ENCODE measurements at regions not wholly inside any gene's neighbourhood (a gene's known extent, or its start where the extent isn't known, plus 50 kb on each side); places are given as distances from the start of the nearest gene placed in this dataset.

GRCh38 chr18:60649842-60650536 lies 277.4 kb upstream of the MC4R start:
- no peaks in the 10 kb centered on the region for H3K36me3 ChIP-seq (ENCODE audit: control insufficient read depth, insufficient read depth, low read length)
- H3K9me3 ChIP-seq (ENCODE audit: control insufficient read depth, insufficient read depth, low read length) = no peaks in the 10 kb centered on the region
- no peak overlapping the region for H3K27ac ChIP-seq (ENCODE audit: low read length)
- no peaks in the 10 kb centered on the region for H3K27me3 Mint-ChIP-seq (ENCODE audit: low read depth in 2 of 2)
- H3K4me3 Mint-ChIP-seq = no peak overlapping the region
- no peak overlapping the region for H3K4me3 ChIP-seq (ENCODE audit: low read length)
- peaks cover 2 to 6% of the 10 kb centered on the region in 2 donors for H3K9me3 Mint-ChIP-seq
- H3K27ac Mint-ChIP-seq = no peak overlapping the region
- TF ChIP-seq CTCF (IDR thresholded peaks at IDR 0.05) = no peak
- ATAC-seq = no peak
- H3K4me1 Mint-ChIP-seq = no peaks in the 10 kb centered on the region
- 81% methylated on average over 2 of the region's 3 CpGs for WGBS (ENCODE audit: insufficient coverage)
- DNase-seq = no peak
- no peaks in the 10 kb centered on the region for H3K36me3 Mint-ChIP-seq
- intact Hi-C loops (cut with micrococcal nuclease) = no loop called here
- H3K4me1 ChIP-seq (ENCODE audit: control insufficient read depth, insufficient read depth, low read length) = no peaks in the 10 kb centered on the region
- H3K27me3 ChIP-seq (ENCODE audit: control insufficient read depth, insufficient read depth, low read length) = no peaks in the 10 kb centered on the region

GRCh38 chr18:60654298-60654697 lies 281.7 kb upstream of the MC4R start:
- H3K4me1 Mint-ChIP-seq = no peaks in the 10 kb centered on the region
- H3K4me1 ChIP-seq (ENCODE audit: control insufficient read depth, insufficient read depth, low read length) = no peaks in the 10 kb centered on the region
- no peak overlapping the region for H3K27ac Mint-ChIP-seq
- H3K4me3 ChIP-seq (ENCODE audit: low read length) = no peak overlapping the region
- no peaks in the 10 kb centered on the region for H3K9me3 ChIP-seq (ENCODE audit: control insufficient read depth, insufficient read depth, low read length)
- no peaks in the 10 kb centered on the region for H3K36me3 ChIP-seq (ENCODE audit: control insufficient read depth, insufficient read depth, low read length)
- ATAC-seq = no peak
- no peaks in the 10 kb centered on the region for H3K27me3 ChIP-seq (ENCODE audit: control insufficient read depth, insufficient read depth, low read length)
- 95% methylated on average over 1 of the region's 2 CpGs for WGBS (ENCODE audit: insufficient coverage)
- H3K27me3 Mint-ChIP-seq (ENCODE audit: low read depth in 2 of 2) = no peaks in the 10 kb centered on the region
- H3K36me3 Mint-ChIP-seq = no peaks in the 10 kb centered on the region
- no peak for DNase-seq
- intact Hi-C loops (cut with micrococcal nuclease) = no loop called here
- no peak overlapping the region for H3K27ac ChIP-seq (ENCODE audit: low read length)
- no peak for TF ChIP-seq CTCF (IDR thresholded peaks at IDR 0.05)
- no peak overlapping the region for H3K4me3 Mint-ChIP-seq
- H3K9me3 Mint-ChIP-seq = peaks cover 8% of the 10 kb centered on the region in 2 donors

- Mint-ChIP-seq H3K9me3 (peaks cover 8 to 10% of the 10 kb centered on the region in 2 donors), H3K36me3 (no peaks in the 10 kb centered on the region), H3K27me3 (ENCODE audit: low read depth in 2 of 2) (no peaks in the 10 kb centered on the region), H3K4me1 (no peaks in the 10 kb centered on the region), H3K27ac (no peak overlapping the region), H3K4me3 (no peak overlapping the region)
- Histone ChIP-seq H3K4me1 (ENCODE audit: control insufficient read depth, insufficient read depth, low read length) (no peaks in the 10 kb centered on the region), H3K4me3 (ENCODE audit: low read length) (no peak overlapping the region), H3K27me3 (ENCODE audit: control insufficient read depth, insufficient read depth, low read length) (no peaks in the 10 kb centered on the region), H3K27ac (ENCODE audit: low read length) (no peak overlapping the region), H3K9me3 (ENCODE audit: control insufficient read depth, insufficient read depth, low read length) (no peaks in the 10 kb centered on the region), H3K36me3 (ENCODE audit: control insufficient read depth, insufficient read depth, low read length) (no peaks in the 10 kb centered on the region)
- TF ChIP-seq CTCF (IDR thresholded peaks at IDR 0.05) = no peak
- peak in 2 of 3 donors; percentile 37 to 80 for ATAC-seq
- DNase-seq = no peak
- WGBS (ENCODE audit: insufficient coverage) = 15% methylated on average over 4 of the region's 4 CpGs
- intact Hi-C loops (cut with micrococcal nuclease) = no loop called here
Measured at GRCh38 chr18:60656553-60656952, 284.0 kb upstream of the MC4R start.

DNA sequence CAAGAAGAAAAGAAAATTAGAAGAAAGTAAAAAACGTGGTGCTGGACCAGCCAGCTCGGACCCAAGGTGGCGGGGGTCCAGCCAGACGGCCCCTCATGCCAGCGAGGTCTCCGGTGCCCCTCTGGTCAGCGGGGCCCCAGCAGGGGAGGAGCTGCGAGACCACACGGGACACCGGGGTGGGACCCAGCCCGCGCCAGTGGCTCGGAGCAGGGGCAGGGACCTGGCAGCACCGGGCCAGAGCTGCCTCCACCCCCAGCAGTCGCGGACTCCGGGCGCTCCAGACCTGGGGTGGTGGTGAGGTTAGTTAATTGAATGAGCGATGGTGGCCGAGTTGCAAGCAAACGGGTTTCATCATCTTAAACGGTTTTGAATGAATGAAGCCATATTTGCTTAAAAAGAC lies 289.9 kb upstream of the MC4R start:
- Histone ChIP-seq H3K4me3 (ENCODE audit: low read length) (no peak overlapping the region), H3K27me3 (ENCODE audit: control insufficient read depth, insufficient read depth, low read length) (no peaks in the 10 kb centered on the region), H3K9me3 (ENCODE audit: control insufficient read depth, insufficient read depth, low read length) (no peaks in the 10 kb centered on the region), H3K36me3 (ENCODE audit: control insufficient read depth, insufficient read depth, low read length) (no peaks in the 10 kb centered on the region), H3K27ac (ENCODE audit: low read length) (no peak overlapping the region), H3K4me1 (ENCODE audit: control insufficient read depth, insufficient read depth, low read length) (no peaks in the 10 kb centered on the region)
- DNase-seq (no peak), ATAC-seq (no peak)
- Mint-ChIP-seq H3K4me1 (no peaks in the 10 kb centered on the region), H3K36me3 (no peaks in the 10 kb centered on the region), H3K27me3 (ENCODE audit: low read depth in 2 of 2) (no peaks in the 10 kb centered on the region), H3K4me3 (no peak overlapping the region), H3K27ac (no peak overlapping the region), H3K9me3 (peaks cover 0 to 9% of the 10 kb centered on the region in 2 donors)
- 91% methylated on average over 22 of the region's 22 CpGs for WGBS (ENCODE audit: insufficient coverage)
- intact Hi-C loops (cut with micrococcal nuclease) = no loop called here
- no peak for TF ChIP-seq CTCF (IDR thresholded peaks at IDR 0.05)
